Transverse colon (tissue), 4 donors: ENCODE measurements at regions not wholly inside any gene's neighbourhood (a gene's known extent, or its start where the extent isn't known, plus 50 kb on each side); places are given as distances from the start of the nearest gene placed in this dataset.

ENCODE experiments used
- POLR2A ChIP-seq: fragments of 450-650 bp; IDR thresholded peaks from one replicate; pipeline ENCODE4 v1.6.1; 2016; ENCODE audit warnings: antibody characterized with exemption, mild to moderate bottlenecking, moderate library complexity
- POLR2AphosphoS5 ChIP-seq, 3 donors: sonication (generic); formaldehyde crosslinking; IDR thresholded peaks; one replicate each; pipeline ENCODE4 v1.6.1; 2016; ENCODE audit warnings: antibody characterized with exemption in 3 of 3
- TF ChIP-seq, protein P1 (sequence below), 5 experiments: fragments of 200-600 bp in 3 of 5; fragments of 450-650 bp in 2 of 5; sonication (generic) in 3 of 5; IDR thresholded peaks; 1 replicate in 2 of 5; 2 replicates in 3 of 5; pipeline ENCODE4 v1.5.1; 2016 to 2017; ENCODE audit warnings: antibody characterized with exemption in 5 of 5, inconsistent platforms in 3 of 5, mild to moderate bottlenecking in 2 of 5, moderate library complexity in 1 of 5

DNA sequence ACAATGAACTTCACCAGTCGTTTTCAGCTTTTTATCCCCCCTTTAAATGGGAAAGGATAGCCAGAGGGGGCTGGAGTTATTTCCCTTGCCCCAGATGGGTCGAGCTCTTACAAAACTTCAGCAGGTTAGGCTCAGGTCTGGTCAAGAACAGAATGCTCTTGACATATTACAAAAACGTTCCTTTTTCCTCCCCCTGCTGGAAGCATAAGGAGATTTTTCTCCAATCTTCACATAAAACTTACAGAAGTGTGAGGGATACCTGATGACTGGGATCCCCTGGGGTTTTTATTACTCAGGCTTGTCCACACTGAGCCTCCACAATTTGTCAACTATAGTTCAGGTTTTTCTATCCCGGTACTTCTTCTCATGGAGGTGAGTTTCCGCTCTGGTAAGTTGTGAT is 60.8 kb downstream of the CSF2 start:
- TF ChIP-seq POLR2A (no peak), POLR2AphosphoS5 (IDR thresholded peaks at IDR 0.05) (no peak)
- TF ChIP-seq, protein P1, sequence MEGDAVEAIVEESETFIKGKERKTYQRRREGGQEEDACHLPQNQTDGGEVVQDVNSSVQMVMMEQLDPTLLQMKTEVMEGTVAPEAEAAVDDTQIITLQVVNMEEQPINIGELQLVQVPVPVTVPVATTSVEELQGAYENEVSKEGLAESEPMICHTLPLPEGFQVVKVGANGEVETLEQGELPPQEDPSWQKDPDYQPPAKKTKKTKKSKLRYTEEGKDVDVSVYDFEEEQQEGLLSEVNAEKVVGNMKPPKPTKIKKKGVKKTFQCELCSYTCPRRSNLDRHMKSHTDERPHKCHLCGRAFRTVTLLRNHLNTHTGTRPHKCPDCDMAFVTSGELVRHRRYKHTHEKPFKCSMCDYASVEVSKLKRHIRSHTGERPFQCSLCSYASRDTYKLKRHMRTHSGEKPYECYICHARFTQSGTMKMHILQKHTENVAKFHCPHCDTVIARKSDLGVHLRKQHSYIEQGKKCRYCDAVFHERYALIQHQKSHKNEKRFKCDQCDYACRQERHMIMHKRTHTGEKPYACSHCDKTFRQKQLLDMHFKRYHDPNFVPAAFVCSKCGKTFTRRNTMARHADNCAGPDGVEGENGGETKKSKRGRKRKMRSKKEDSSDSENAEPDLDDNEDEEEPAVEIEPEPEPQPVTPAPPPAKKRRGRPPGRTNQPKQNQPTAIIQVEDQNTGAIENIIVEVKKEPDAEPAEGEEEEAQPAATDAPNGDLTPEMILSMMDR (IDR thresholded peaks at IDR 0.05) = no peak
